PFSK-1 (cell line): ENCODE measurements at regions not wholly inside any gene's neighbourhood (a gene's known extent, or its start where the extent isn't known, plus 50 kb on each side); places are given as distances from the start of the nearest gene placed in this dataset.

Experiments
- FOXP2 ChIP-seq: optimal IDR thresholded peaks from 2 replicates; pipeline ENCODE3; 2011; ENCODE audit warnings: borderline replicate concordance, control low read depth, inconsistent platforms; ENCODE audit not compliant: insufficient read depth; ENCODE audit errors: extremely low read length, extremely low read depth
- POLR2AphosphoS5 ChIP-seq: IDR thresholded peaks from 2 replicates; pipeline ENCODE4 v1.6.1; 2012; ENCODE audit warnings: low read depth, mild to moderate bottlenecking, control low read depth, low read length, moderate library complexity
- REST ChIP-seq, 2 experiments: IDR thresholded peaks; 2 replicates each; pipeline versions ENCODE4 v1.6.1 to v1.8.0; 2011 to 2012; ENCODE audit warnings: low read depth in 2 of 2, low read length in 2 of 2, control low read depth in 1 of 2, inconsistent platforms in 1 of 2, mild to moderate bottlenecking in 1 of 2, moderate library complexity in 1 of 2; ENCODE audit not compliant: insufficient read depth in 1 of 2
- SIN3A ChIP-seq: IDR thresholded peaks from 2 replicates; pipeline ENCODE4 v1.6.1; 2012; ENCODE audit warnings: mild to moderate bottlenecking, low read length, moderate library complexity, borderline replicate concordance; ENCODE audit not compliant: insufficient read depth
- TAF1 ChIP-seq: IDR thresholded peaks from 2 replicates; pipeline ENCODE4 v1.6.1; 2012; ENCODE audit warnings: low read length, control low read depth, borderline replicate concordance; ENCODE audit not compliant: insufficient read depth

- TF ChIP-seq FOXP2 (no peak), REST (IDR thresholded peaks at IDR 0.05; ENCODE audit: insufficient read depth in 1 of 2, low read depth in 2 of 2, low read length in 2 of 2) (no peak), SIN3A (no peak), TAF1 (no peak), POLR2AphosphoS5 (no peak)
These were observed 190.7 kb upstream of the CCND2 start for GRCh38 chr12:4082809-4083403.

GRCh38 chr12:4080213-4080612, 193.3 kb upstream of the CCND2 start:
- TF ChIP-seq SIN3A (no peak), POLR2AphosphoS5 (no peak), FOXP2 (no peak), REST (IDR thresholded peaks at IDR 0.05; ENCODE audit: insufficient read depth in 1 of 2, low read depth in 2 of 2, low read length in 2 of 2) (no peak), TAF1 (no peak)

DNA sequence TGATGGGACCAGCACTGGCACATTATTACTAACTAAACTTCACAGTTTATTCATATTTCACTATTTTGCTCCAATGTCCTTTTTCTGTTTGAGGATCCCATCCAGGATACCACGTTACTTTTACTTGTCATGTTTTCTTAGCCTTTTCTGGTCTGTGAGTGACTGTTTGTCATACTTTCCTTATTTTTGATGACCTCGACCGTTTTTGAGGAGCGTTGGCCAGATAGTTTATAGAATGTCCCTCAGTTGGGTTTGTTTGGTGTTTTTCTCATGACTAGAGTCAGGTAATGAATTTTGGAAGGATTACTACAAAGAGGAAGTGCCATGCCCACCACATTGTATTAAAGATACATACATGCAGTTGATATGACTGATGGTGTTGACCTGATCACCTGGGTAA, 199.4 kb upstream of the CCND2 start:
- no peak for TF ChIP-seq REST (IDR thresholded peaks at IDR 0.05; ENCODE audit: insufficient read depth in 1 of 2, low read depth in 2 of 2, low read length in 2 of 2)
- TF ChIP-seq SIN3A = no peak
- TF ChIP-seq FOXP2 = no peak
- no peak for TF ChIP-seq TAF1
- no peak for TF ChIP-seq POLR2AphosphoS5

DNA sequence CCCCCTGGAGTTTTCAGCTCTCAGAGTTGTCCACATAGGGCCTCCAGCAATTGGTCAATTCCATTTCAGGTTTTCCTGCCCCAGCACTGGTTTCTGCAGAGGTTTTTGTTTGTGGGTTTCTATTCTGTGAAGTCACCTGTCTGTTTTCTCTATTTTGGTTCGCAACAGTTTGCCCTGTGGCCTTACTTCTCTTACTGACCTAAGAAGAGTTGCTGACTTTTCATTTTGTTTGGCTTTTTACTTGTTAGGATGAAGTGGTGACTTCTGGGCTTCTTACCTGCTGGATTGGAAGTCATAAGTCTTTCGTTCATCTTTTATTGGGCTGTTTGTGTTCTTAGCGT, 196.4 kb upstream of the PARP11 start:
- TF ChIP-seq POLR2AphosphoS5 (no peak), REST (IDR thresholded peaks at IDR 0.05; ENCODE audit: insufficient read depth in 1 of 2, low read depth in 2 of 2, low read length in 2 of 2) (no peak), TAF1 (no peak), SIN3A (no peak), FOXP2 (no peak)
